CD14-positive monocyte (primary cell): ENCODE measurements at regions not wholly inside any gene's neighbourhood (a gene's known extent, or its start where the extent isn't known, plus 50 kb on each side); places are given as distances from the start of the nearest gene placed in this dataset.
A peak's percentile ranks its signal among the peaks of the same experiment; 100 is the strongest.

ENCODE experiments used
- DNase-seq, 3 donors: peaks; one replicate each; pipeline ENCODE4 v3.0.0-alpha.2; 2011 to 2022
- H2AFZ ChIP-seq: 2 replicates; pipeline ENCODE4 v1.6.0; 2012; ENCODE audit warnings: mild to moderate bottlenecking, low read depth, low read length, inconsistent platforms; ENCODE audit not compliant: insufficient read depth, poor library complexity, severe bottlenecking
- H3K27ac ChIP-seq, 2 donors: 1 replicate in 1 of 2; 2 replicates in 1 of 2; pipeline ENCODE4 v1.5.1; 2012 to 2013; ENCODE audit warnings: low read length in 2 of 2, control low read depth in 1 of 2, inconsistent platforms in 1 of 2, low read depth in 1 of 2, mild to moderate bottlenecking in 1 of 2
- H3K27me3 ChIP-seq, 2 donors: one replicate each; pipeline versions ENCODE4 v1.6.0 to v1.6.1; 2011 to 2013; ENCODE audit warnings: low read length in 2 of 2; ENCODE audit not compliant: control insufficient read depth in 2 of 2, insufficient read depth in 2 of 2
- H3K36me3 ChIP-seq, 2 donors: replicated peaks in 1 of 2; 1 replicate in 1 of 2; 2 replicates in 1 of 2; pipeline versions ENCODE4 v1.5.1 to v1.6.1; 2012 to 2013; ENCODE audit warnings: low read length in 2 of 2, control low read depth in 1 of 2, inconsistent platforms in 1 of 2, mild to moderate bottlenecking in 1 of 2; ENCODE audit not compliant: insufficient read depth in 2 of 2, control insufficient read depth in 1 of 2
- H3K4me1 ChIP-seq, 2 donors: 1 replicate in 1 of 2; 2 replicates in 1 of 2; pipeline versions ENCODE4 v1.5.1 to v1.6.1; 2012 to 2013; ENCODE audit warnings: low read length in 2 of 2, control low read depth in 1 of 2, inconsistent platforms in 1 of 2, mild to moderate bottlenecking in 1 of 2, moderate library complexity in 1 of 2; ENCODE audit not compliant: insufficient read depth in 2 of 2, control insufficient read depth in 1 of 2
- H3K4me2 ChIP-seq: replicated peaks from 2 replicates; pipeline ENCODE3; 2012; ENCODE audit warnings: low read length, moderate library complexity, mild to moderate bottlenecking; ENCODE audit not compliant: poor library complexity, severe bottlenecking; ENCODE audit errors: extremely low read depth
- H3K4me3 ChIP-seq, 3 experiments: fragments of 200-600 bp in 1 of 3; sonication (generic) in 1 of 3; replicated peaks in 1 of 3; 1 replicate in 2 of 3; 2 replicates in 1 of 3; pipeline ENCODE4 v1.5.1; 2011 to 2013; ENCODE audit warnings: low read length in 3 of 3, mild to moderate bottlenecking in 3 of 3, control low read depth in 2 of 3, low read depth in 2 of 3, inconsistent platforms in 1 of 3, moderate library complexity in 1 of 3
- H3K79me2 ChIP-seq: 2 replicates; pipeline ENCODE4 v1.6.0; 2012; ENCODE audit warnings: mild to moderate bottlenecking, control low read depth, inconsistent platforms, low read length, moderate library complexity; ENCODE audit not compliant: insufficient read depth
- H3K9ac ChIP-seq: 2 replicates; pipeline ENCODE4 v1.6.0; 2017; ENCODE audit warnings: low read length, mild to moderate bottlenecking; ENCODE audit not compliant: insufficient read depth, poor library complexity, severe bottlenecking
- H3K9me3 ChIP-seq, 2 donors: replicated peaks in 1 of 2; 1 replicate in 1 of 2; 2 replicates in 1 of 2; pipeline versions ENCODE4 v1.5.1 to v1.6.1; 2012 to 2013; ENCODE audit warnings: low read length in 2 of 2, control low read depth in 1 of 2; ENCODE audit not compliant: control insufficient read depth in 1 of 2, insufficient read depth in 1 of 2
- H4K20me1 ChIP-seq: 2 replicates; pipeline ENCODE4 v1.6.0; 2012; ENCODE audit warnings: mild to moderate bottlenecking, low read length, control low read depth, moderate library complexity; ENCODE audit not compliant: insufficient read depth
- H3K27ac Mint-ChIP-seq, 7 donors: one replicate each; pipeline ENCODE4 v1.8.0; 2020; ENCODE audit warnings: mild to moderate bottlenecking in 7 of 7, mixed read lengths in 7 of 7, moderate library complexity in 6 of 7, inconsistent platforms in 2 of 7
- H3K27me3 Mint-ChIP-seq, 3 donors: one replicate each; pipeline ENCODE4 v1.8.0; 2021 to 2022; ENCODE audit warnings: low read depth in 3 of 3, mild to moderate bottlenecking in 3 of 3, mixed read lengths in 3 of 3, moderate library complexity in 3 of 3, inconsistent platforms in 1 of 3
- H3K36me3 Mint-ChIP-seq, 2 donors: one replicate each; pipeline ENCODE4 v1.8.0; 2020; ENCODE audit warnings: mixed read lengths in 2 of 2, inconsistent platforms in 1 of 2, mild to moderate bottlenecking in 1 of 2
- H3K4me1 Mint-ChIP-seq: one replicate; pipeline ENCODE4 v1.8.0; 2020; ENCODE audit warnings: mild to moderate bottlenecking, mixed read lengths
- H3K4me3 Mint-ChIP-seq, 2 donors: one replicate each; pipeline ENCODE4 v1.8.0; 2020; ENCODE audit warnings: mild to moderate bottlenecking in 2 of 2, mixed read lengths in 2 of 2, moderate library complexity in 1 of 2
- H3K9me3 Mint-ChIP-seq, 7 donors: one replicate each; pipeline ENCODE4 v1.8.0; 2020 to 2022; ENCODE audit warnings: mixed read lengths in 7 of 7, mild to moderate bottlenecking in 6 of 7, moderate library complexity in 6 of 7, inconsistent platforms in 2 of 7
- CTCF ChIP-seq: fragments of 200-600 bp; IDR thresholded peaks from one replicate; pipeline ENCODE4 v1.8.0; 2022; ENCODE audit warnings: antibody characterized with exemption, mild to moderate bottlenecking
- WGBS: methylation state at CpG from one replicate; pipeline ENCODE4 v1.1.5; 2013; ENCODE audit warnings: missing lambda C conversion rate; ENCODE audit not compliant: insufficient coverage; 5-methylcytosine and 5-hydroxymethylcytosine counted together
- intact Hi-C, 2 donors: fragments of 100-400 bp; cut with micrococcal nuclease; formaldehyde crosslinking; loops; one replicate each; pipeline versions ENCODE4 v1.15.0 to v1.15.1; 2023

- intact Hi-C loops: no loop called here
Measured at GRCh38 chr1:101178688-101179491, 57.9 kb upstream of the S1PR1 start.

GRCh38 chr1:101178341-101178687, 58.5 kb upstream of the S1PR1 start:
- no CpG with 5 or more reads among the region's 1 CpG for WGBS
- no peaks in the 10 kb centered on the region for H3K79me2 ChIP-seq
- Mint-ChIP-seq H3K9me3 (no peaks in the 10 kb centered on the region), H3K4me3 (no peak overlapping the region), H3K4me1 (peaks cover 15% of the 10 kb centered on the region), H3K36me3 (no peaks in the 10 kb centered on the region), H3K27ac (no peak overlapping the region), H3K27me3 (peaks cover 1 to 3% (median 1%) of the 10 kb centered on the region in 3 donors)
- no peak for DNase-seq
- intact Hi-C loops: no loop called here
- H4K20me1 ChIP-seq: no peaks in the 10 kb centered on the region
- no peak overlapping the region for H3K27ac ChIP-seq
- peaks cover 5 to 12% of the 10 kb centered on the region in 2 donors for H3K4me1 ChIP-seq
- no peaks in the 10 kb centered on the region for H3K9me3 ChIP-seq
- no peak overlapping the region for H3K4me3 ChIP-seq
- H3K4me2 ChIP-seq: no peak overlapping the region
- H3K36me3 ChIP-seq: no peaks in the 10 kb centered on the region
- no peak overlapping the region for H3K9ac ChIP-seq
- TF ChIP-seq CTCF: no peak
- H3K27me3 ChIP-seq: no peaks in the 10 kb centered on the region
- no peak overlapping the region for H2AFZ ChIP-seq

More at GRCh38 chr1:101178688-101179491, 57.9 kb upstream of the S1PR1 start:
- H3K4me1 Mint-ChIP-seq: peaks cover 15% of the 10 kb centered on the region
- peaks cover 5 to 12% of the 10 kb centered on the region in 2 donors for H3K4me1 ChIP-seq
- peak overlapping the region; percentile 21 for H3K4me2 ChIP-seq
- no peaks in the 10 kb centered on the region for H3K9me3 Mint-ChIP-seq
- no peaks in the 10 kb centered on the region for H3K36me3 ChIP-seq
- H4K20me1 ChIP-seq: no peaks in the 10 kb centered on the region
- H3K4me3 Mint-ChIP-seq: no peak overlapping the region
- no peak overlapping the region for H3K9ac ChIP-seq
- no peaks in the 10 kb centered on the region for H3K36me3 Mint-ChIP-seq
- no peak overlapping the region for H3K27ac ChIP-seq
- H3K27me3 ChIP-seq: no peaks in the 10 kb centered on the region
- no peak overlapping the region for H3K4me3 ChIP-seq
- DNase-seq: peak in 1 of 3 donors; percentile 5
- H3K79me2 ChIP-seq: no peaks in the 10 kb centered on the region
- H3K9me3 ChIP-seq: no peaks in the 10 kb centered on the region
- 56% methylated on average over 3 of the region's 8 CpGs for WGBS
- peaks cover 1 to 2% (median 1%) of the 10 kb centered on the region in 3 donors for H3K27me3 Mint-ChIP-seq
- H2AFZ ChIP-seq: no peak overlapping the region
- no peak for TF ChIP-seq CTCF
- H3K27ac Mint-ChIP-seq: peak overlapping the region in 3 of 7 donors; percentile 1 to 48 (median 40)
